ENCODE measurements at regions not wholly inside any gene's neighbourhood (a gene's known extent, or its start where the extent isn't known, plus 50 kb on each side); places are given as distances from the start of the nearest gene placed in this dataset.

- no peaks in the 10 kb centered on the region for H3K4me1 ChIP-seq (ENCODE audit: control insufficient read depth in 1 of 2, insufficient read depth in 2 of 2, low read length in 2 of 2)
- ATAC-seq (ENCODE audit: low FRiP score) (no peak), DNase-seq (no peak)
- no peaks in the 10 kb centered on the region for H3K9me3 ChIP-seq (ENCODE audit: control insufficient read depth, low read length)
- H3K27me3 ChIP-seq (ENCODE audit: control insufficient read depth in 1 of 2, insufficient read depth in 2 of 2, low read length in 1 of 2): no peaks in the 10 kb centered on the region
- H3K27ac ChIP-seq (ENCODE audit: low read depth in 1 of 2, low read length in 2 of 2): no peak overlapping the region
- WGBS, 2 donors: 77 to 85% methylated on average over 3 of the region's 3 CpGs
- intact Hi-C loops (cut with DNase I): loop anchor here in 1 of 2 donors (10.0 kb wide), 1 partner anchor 769 kb away; no protein-coding TSS in a partner anchor
- H3K4me3 ChIP-seq (ENCODE audit: low read length in 2 of 2): no peak overlapping the region
- no peaks in the 10 kb centered on the region for H3K36me3 ChIP-seq (ENCODE audit: control insufficient read depth in 1 of 2, insufficient read depth in 2 of 2, low read length in 1 of 2)
Measured at GRCh38 chr21:28333578-28334075, 659.0 kb downstream of the LTN1 start.

- H3K4me1 ChIP-seq (ENCODE audit: control insufficient read depth in 1 of 2, insufficient read depth in 2 of 2, low read length in 2 of 2): no peaks in the 10 kb centered on the region
- intact Hi-C loops (cut with DNase I): loop anchor here in 1 of 2 donors (10.0 kb wide), 1 partner anchor 768 kb away; no protein-coding TSS in a partner anchor
- no peak for ATAC-seq (ENCODE audit: low FRiP score)
- WGBS, 2 donors: 34 to 45% methylated on average over 1 of the region's 1 CpG
- H3K9me3 ChIP-seq (ENCODE audit: control insufficient read depth, low read length): no peaks in the 10 kb centered on the region
- H3K4me3 ChIP-seq (ENCODE audit: low read length in 2 of 2): no peak overlapping the region
- no peaks in the 10 kb centered on the region for H3K36me3 ChIP-seq (ENCODE audit: control insufficient read depth in 1 of 2, insufficient read depth in 2 of 2, low read length in 1 of 2)
- no peak for DNase-seq
- H3K27ac ChIP-seq (ENCODE audit: low read depth in 1 of 2, low read length in 2 of 2): no peak overlapping the region
- H3K27me3 ChIP-seq (ENCODE audit: control insufficient read depth in 1 of 2, insufficient read depth in 2 of 2, low read length in 1 of 2): no peaks in the 10 kb centered on the region
Measured at GRCh38 chr21:28332796-28333195, 659.9 kb downstream of the LTN1 start.

- H3K27ac ChIP-seq (ENCODE audit: low read depth in 1 of 2, low read length in 2 of 2): no peak overlapping the region
- no peak overlapping the region for H3K4me3 ChIP-seq (ENCODE audit: low read length in 2 of 2)
- DNase-seq (no peak), ATAC-seq (ENCODE audit: low FRiP score) (no peak)
- intact Hi-C loops (cut with DNase I): no loop called here
- 95 to 100% methylated on average over 1 of the region's 1 CpG for WGBS, 2 donors
- no peaks in the 10 kb centered on the region for H3K4me1 ChIP-seq (ENCODE audit: control insufficient read depth in 1 of 2, insufficient read depth in 2 of 2, low read length in 2 of 2)
- no peaks in the 10 kb centered on the region for H3K36me3 ChIP-seq (ENCODE audit: control insufficient read depth in 1 of 2, insufficient read depth in 2 of 2, low read length in 1 of 2)
- no peaks in the 10 kb centered on the region for H3K27me3 ChIP-seq (ENCODE audit: control insufficient read depth in 1 of 2, insufficient read depth in 2 of 2, low read length in 1 of 2)
- no peaks in the 10 kb centered on the region for H3K9me3 ChIP-seq (ENCODE audit: control insufficient read depth, low read length)
Measured at GRCh38 chr21:28325618-28326017, 667.1 kb downstream of the LTN1 start.

GRCh38 chr21:28324690-28325089 lies 668.0 kb downstream of the LTN1 start:
- intact Hi-C loops (cut with DNase I): no loop called here
- Histone ChIP-seq H3K36me3 (ENCODE audit: control insufficient read depth in 1 of 2, insufficient read depth in 2 of 2, low read length in 1 of 2) (no peaks in the 10 kb centered on the region), H3K27me3 (ENCODE audit: control insufficient read depth in 1 of 2, insufficient read depth in 2 of 2, low read length in 1 of 2) (no peaks in the 10 kb centered on the region), H3K4me3 (ENCODE audit: low read length in 2 of 2) (no peak overlapping the region), H3K4me1 (ENCODE audit: control insufficient read depth in 1 of 2, insufficient read depth in 2 of 2, low read length in 2 of 2) (no peaks in the 10 kb centered on the region), H3K9me3 (ENCODE audit: control insufficient read depth, low read length) (no peaks in the 10 kb centered on the region), H3K27ac (ENCODE audit: low read depth in 1 of 2, low read length in 2 of 2) (no peak overlapping the region)
- ATAC-seq (ENCODE audit: low FRiP score): no peak
- DNase-seq: no peak
- WGBS, 2 donors: 96 to 97% methylated on average over 2 of the region's 2 CpGs

- intact Hi-C loops (cut with DNase I): no loop called here
- no peak overlapping the region for H3K27ac ChIP-seq (ENCODE audit: low read depth in 1 of 2, low read length in 2 of 2)
- H3K36me3 ChIP-seq (ENCODE audit: control insufficient read depth in 1 of 2, insufficient read depth in 2 of 2, low read length in 1 of 2): no peaks in the 10 kb centered on the region
- no peak overlapping the region for H3K4me3 ChIP-seq (ENCODE audit: low read length in 2 of 2)
- DNase-seq (no peak), ATAC-seq (ENCODE audit: low FRiP score) (no peak)
- no peaks in the 10 kb centered on the region for H3K9me3 ChIP-seq (ENCODE audit: control insufficient read depth, low read length)
- no peaks in the 10 kb centered on the region for H3K27me3 ChIP-seq (ENCODE audit: control insufficient read depth in 1 of 2, insufficient read depth in 2 of 2, low read length in 1 of 2)
- H3K4me1 ChIP-seq (ENCODE audit: control insufficient read depth in 1 of 2, insufficient read depth in 2 of 2, low read length in 2 of 2): no peaks in the 10 kb centered on the region
- WGBS, 2 donors: 70 to 78% methylated on average over 3 of the region's 3 CpGs
Measured at GRCh38 chr21:28317177-28317950, 675.3 kb downstream of the LTN1 start.

GRCh38 chr21:28311411-28312190 lies 681.1 kb downstream of the LTN1 start:
- intact Hi-C loops (cut with DNase I): no loop called here
- H3K9me3 ChIP-seq (ENCODE audit: control insufficient read depth, low read length): peaks cover 2% of the 10 kb centered on the region
- WGBS, 2 donors: 95 to 96% methylated on average over 2 of the region's 2 CpGs
- ATAC-seq (ENCODE audit: low FRiP score): no peak
- no peaks in the 10 kb centered on the region for H3K36me3 ChIP-seq (ENCODE audit: control insufficient read depth in 1 of 2, insufficient read depth in 2 of 2, low read length in 1 of 2)
- H3K4me1 ChIP-seq (ENCODE audit: control insufficient read depth in 1 of 2, insufficient read depth in 2 of 2, low read length in 2 of 2): peaks cover 0 to 3% of the 10 kb centered on the region in 2 donors
- no peak for DNase-seq
- no peak overlapping the region for H3K4me3 ChIP-seq (ENCODE audit: low read length in 2 of 2)
- H3K27me3 ChIP-seq (ENCODE audit: control insufficient read depth in 1 of 2, insufficient read depth in 2 of 2, low read length in 1 of 2): no peaks in the 10 kb centered on the region
- no peak overlapping the region for H3K27ac ChIP-seq (ENCODE audit: low read depth in 1 of 2, low read length in 2 of 2)

- intact Hi-C loops (cut with DNase I): no loop called here
- H3K27ac ChIP-seq (ENCODE audit: low read depth in 1 of 2, low read length in 2 of 2): no peak overlapping the region
- H3K9me3 ChIP-seq (ENCODE audit: control insufficient read depth, low read length): peaks cover 2% of the 10 kb centered on the region
- no peak for ATAC-seq (ENCODE audit: low FRiP score)
- H3K27me3 ChIP-seq (ENCODE audit: control insufficient read depth in 1 of 2, insufficient read depth in 2 of 2, low read length in 1 of 2): no peaks in the 10 kb centered on the region
- peaks cover 0 to 3% of the 10 kb centered on the region in 2 donors for H3K4me1 ChIP-seq (ENCODE audit: control insufficient read depth in 1 of 2, insufficient read depth in 2 of 2, low read length in 2 of 2)
- H3K4me3 ChIP-seq (ENCODE audit: low read length in 2 of 2): no peak overlapping the region
- no peak for DNase-seq
- H3K36me3 ChIP-seq (ENCODE audit: control insufficient read depth in 1 of 2, insufficient read depth in 2 of 2, low read length in 1 of 2): no peaks in the 10 kb centered on the region
Measured at GRCh38 chr21:28310711-28311110, 682.0 kb downstream of the LTN1 start.

- Histone ChIP-seq H3K27me3 (ENCODE audit: control insufficient read depth in 1 of 2, insufficient read depth in 2 of 2, low read length in 1 of 2) (no peaks in the 10 kb centered on the region), H3K4me3 (ENCODE audit: low read length in 2 of 2) (no peak overlapping the region), H3K27ac (ENCODE audit: low read depth in 1 of 2, low read length in 2 of 2) (no peak overlapping the region), H3K4me1 (ENCODE audit: control insufficient read depth in 1 of 2, insufficient read depth in 2 of 2, low read length in 2 of 2) (peaks cover 0 to 3% of the 10 kb centered on the region in 2 donors), H3K36me3 (ENCODE audit: control insufficient read depth in 1 of 2, insufficient read depth in 2 of 2, low read length in 1 of 2) (no peaks in the 10 kb centered on the region), H3K9me3 (ENCODE audit: control insufficient read depth, low read length) (peaks cover 2% of the 10 kb centered on the region)
- intact Hi-C loops (cut with DNase I): no loop called here
- 27 to 50% methylated on average over 5 of the region's 5 CpGs for WGBS, 2 donors
- no peak for ATAC-seq (ENCODE audit: low FRiP score)
- no peak for DNase-seq
Measured at GRCh38 chr21:28310171-28310685, 682.4 kb downstream of the LTN1 start.
